OCI-LY7 (cell line): ENCODE measurements at regions not wholly inside any gene's neighbourhood (a gene's known extent, or its start where the extent isn't known, plus 50 kb on each side); places are given as distances from the start of the nearest gene placed in this dataset.

Experiments used
- EZH2phosphoT487 ChIP-seq: fragments of 200-600 bp; sonication (generic); IDR thresholded peaks from 2 replicates; pipeline ENCODE4 v1.6.1; 2018; ENCODE audit warnings: low read depth, borderline replicate concordance, mild to moderate bottlenecking, mixed run types, antibody characterized with exemption, low read length, moderate library complexity, mixed read lengths
- TF ChIP-seq, protein P1 (sequence below): fragments of 200-600 bp; sonication (generic); conservative IDR thresholded peaks from 2 replicates; pipeline ENCODE4 v1.5.1; 2014; ENCODE audit warnings: mild to moderate bottlenecking, antibody characterized with exemption, low read length, moderate library complexity, mixed read lengths

DNA sequence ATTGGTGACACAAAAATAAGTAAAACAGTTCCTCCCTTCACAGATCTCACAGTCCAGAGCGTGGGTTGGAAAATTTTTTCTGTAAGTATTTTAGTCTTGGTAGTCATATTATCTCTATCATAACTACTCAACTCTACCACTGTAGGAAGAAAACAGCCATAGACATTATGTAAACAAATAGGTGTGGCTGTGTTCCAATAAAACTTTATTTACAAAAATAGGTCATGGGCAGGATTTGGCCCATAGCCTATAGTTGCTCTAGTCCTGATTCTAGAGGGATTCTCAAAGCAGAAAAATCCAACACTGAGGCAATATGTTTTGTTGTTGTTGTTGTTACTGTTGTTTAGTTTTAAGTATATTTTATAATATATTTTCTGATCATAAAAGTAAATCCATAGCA, 206.1 kb upstream of the GADL1 start:
- TF ChIP-seq, protein P1, sequence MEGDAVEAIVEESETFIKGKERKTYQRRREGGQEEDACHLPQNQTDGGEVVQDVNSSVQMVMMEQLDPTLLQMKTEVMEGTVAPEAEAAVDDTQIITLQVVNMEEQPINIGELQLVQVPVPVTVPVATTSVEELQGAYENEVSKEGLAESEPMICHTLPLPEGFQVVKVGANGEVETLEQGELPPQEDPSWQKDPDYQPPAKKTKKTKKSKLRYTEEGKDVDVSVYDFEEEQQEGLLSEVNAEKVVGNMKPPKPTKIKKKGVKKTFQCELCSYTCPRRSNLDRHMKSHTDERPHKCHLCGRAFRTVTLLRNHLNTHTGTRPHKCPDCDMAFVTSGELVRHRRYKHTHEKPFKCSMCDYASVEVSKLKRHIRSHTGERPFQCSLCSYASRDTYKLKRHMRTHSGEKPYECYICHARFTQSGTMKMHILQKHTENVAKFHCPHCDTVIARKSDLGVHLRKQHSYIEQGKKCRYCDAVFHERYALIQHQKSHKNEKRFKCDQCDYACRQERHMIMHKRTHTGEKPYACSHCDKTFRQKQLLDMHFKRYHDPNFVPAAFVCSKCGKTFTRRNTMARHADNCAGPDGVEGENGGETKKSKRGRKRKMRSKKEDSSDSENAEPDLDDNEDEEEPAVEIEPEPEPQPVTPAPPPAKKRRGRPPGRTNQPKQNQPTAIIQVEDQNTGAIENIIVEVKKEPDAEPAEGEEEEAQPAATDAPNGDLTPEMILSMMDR = no peak
- no peak for TF ChIP-seq EZH2phosphoT487
